ENCODE measurements at regions not wholly inside any gene's neighbourhood (a gene's known extent, or its start where the extent isn't known, plus 50 kb on each side); places are given as distances from the start of the nearest gene placed in this dataset.

GRCh38 chr4:145346081-145346480, 135.6 kb upstream of the SMAD1 start:
- no peak for DNase-seq

DNA sequence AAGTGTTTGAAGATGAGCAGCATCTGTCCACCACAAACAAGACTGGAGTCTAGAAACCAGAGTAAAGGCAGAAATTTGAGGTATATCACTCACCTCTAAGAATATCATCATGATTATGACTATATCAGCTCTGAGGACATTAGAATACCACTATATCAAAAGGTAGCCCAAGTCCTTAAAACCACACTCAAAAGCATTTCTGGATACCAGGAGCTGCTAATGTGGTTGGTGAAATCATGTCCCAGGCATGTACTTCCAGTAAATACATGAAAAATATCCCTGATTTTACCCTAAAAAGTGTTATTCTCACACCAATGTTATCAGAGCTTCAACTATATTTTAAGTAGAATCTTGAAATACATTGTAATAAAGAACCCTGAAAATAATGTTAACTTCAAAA, 136.3 kb upstream of the SMAD1 start:
- no peak for DNase-seq

DNA sequence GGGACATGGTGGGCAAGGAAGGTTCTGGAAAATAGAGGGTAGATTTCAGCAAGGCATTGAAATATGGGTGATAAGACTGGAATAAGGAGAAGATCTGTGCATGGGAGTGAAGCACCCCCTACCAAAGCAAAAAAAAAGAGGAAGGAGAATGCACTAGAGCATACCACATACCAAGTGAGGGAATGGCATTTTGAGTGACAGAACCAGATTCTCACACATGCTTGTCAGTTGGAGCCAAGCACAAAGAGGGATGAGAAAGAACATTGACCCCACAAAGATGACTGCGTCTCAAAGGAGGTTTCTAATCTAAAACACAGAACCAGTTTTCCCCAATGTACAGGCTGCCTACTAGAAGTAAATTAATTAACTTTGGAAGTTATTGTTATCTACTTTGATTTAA, 140.3 kb upstream of the SMAD1 start:
- no peak for DNase-seq

- DNase-seq: no peak
Measured at GRCh38 chr4:145340071-145340675, 141.5 kb upstream of the SMAD1 start.

GRCh38 chr4:145339075-145339725, 142.5 kb upstream of the SMAD1 start:
- no peak for DNase-seq

DNA sequence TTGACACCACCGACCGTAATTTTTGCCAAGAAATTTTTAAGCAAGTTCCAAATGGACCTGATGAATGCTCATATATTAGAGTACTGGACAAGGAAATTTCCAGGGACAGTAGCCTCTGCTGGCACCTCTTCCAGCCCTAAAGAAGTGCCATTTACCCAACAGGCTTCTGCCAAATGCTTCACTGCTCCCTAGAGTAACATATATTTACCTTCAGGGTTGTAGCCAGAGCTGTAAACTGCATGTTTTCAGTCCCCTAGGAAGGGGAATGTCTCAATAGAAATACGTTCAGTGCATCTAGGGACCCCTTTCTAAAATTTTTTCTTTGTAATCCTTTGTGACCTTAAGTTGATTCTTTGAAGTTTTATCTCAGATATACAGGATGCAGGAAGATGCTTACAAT, 143.1 kb upstream of the SMAD1 start:
- DNase-seq: no peak

DNA sequence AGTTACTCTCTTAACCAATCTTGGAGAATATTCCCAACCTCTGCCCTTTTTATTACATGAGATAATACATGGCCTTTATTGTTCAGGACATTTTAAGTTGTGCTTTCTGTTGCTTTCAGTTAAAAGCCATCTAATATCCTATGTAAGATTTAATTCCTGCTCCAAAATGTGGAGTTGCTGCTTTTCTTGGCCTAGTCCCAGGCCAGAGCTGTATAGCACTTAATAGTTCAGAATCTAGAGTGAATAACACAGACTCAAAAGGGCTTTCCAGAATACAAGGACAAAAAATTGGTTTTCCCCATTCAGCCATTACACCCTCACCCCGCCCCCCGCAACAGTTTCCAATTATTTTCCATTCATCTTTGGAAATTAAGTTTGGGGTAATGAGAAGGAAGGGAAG, 144.3 kb upstream of the SMAD1 start:
- DNase-seq: no peak

DNA sequence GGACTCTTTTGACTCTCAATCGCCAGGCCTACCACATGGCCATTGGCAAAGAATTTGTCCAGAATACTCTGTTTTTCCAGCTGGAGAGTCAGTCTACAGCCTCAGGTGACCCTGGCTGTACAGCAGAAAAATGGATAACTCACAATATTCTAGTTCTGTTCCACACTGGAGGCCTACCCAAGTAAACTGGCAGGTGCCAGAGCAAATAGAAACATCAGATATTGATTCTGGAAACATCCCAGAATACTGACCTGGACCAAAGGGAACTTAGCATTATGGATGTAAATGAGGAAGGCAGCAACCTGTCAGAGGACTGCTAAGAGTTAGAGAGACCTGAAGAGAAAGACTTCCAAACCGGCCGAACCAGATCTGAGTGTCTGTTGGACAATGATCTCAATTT, 147.9 kb upstream of the SMAD1 start:
- DNase-seq: no peak

DNA sequence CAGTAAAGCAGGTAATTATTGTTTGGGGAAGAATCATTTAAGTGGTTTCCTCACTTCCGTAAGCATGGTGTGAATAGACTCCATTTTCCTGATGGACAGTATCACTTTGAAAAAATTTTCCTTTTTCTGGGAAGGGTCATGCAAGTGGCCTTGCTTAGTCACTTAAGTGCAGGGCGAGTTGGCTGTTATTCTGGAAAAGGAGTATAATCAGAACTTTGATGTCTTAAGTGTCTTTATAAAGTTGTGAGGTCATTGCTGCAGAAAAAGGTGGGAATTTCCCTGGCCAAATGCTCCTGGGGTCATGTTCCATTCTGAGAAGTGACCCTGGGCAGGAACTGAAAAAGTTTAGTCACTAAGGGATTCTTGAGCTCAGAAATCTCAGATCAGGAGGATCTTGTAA, 146.1 kb upstream of the OTUD4 start:
- DNase-seq: no peak

DNA sequence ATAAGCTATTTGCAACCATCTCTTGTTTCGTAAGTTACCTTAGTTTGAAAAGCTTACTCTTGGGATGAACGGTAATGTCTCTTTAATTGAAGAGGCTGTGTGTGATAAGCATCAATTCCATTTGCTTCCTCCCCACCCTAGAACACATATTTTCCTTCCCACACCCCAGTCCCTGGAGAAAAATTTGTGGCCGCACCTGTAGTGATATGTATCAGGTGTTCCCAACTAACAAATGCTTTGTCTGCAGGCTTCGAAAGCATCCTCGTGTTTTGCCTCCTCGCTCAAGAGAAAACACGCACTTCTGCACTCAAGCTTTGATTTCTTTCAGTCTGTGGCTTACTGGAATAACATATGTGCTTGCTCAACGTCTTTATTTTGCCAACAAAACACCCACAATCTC, 143.8 kb upstream of the OTUD4 start:
- no peak for DNase-seq

GRCh38 chr4:145320294-145320693, 139.9 kb upstream of the OTUD4 start:
- no peak for DNase-seq

- DNase-seq: no peak
Measured at GRCh38 chr4:145319751-145320150, 139.4 kb upstream of the OTUD4 start.

- no peak for DNase-seq
Measured at GRCh38 chr4:145316897-145317574, 136.6 kb upstream of the OTUD4 start.

- DNase-seq: no peak
Measured at GRCh38 chr4:145315811-145316225, 135.4 kb upstream of the OTUD4 start.

DNA sequence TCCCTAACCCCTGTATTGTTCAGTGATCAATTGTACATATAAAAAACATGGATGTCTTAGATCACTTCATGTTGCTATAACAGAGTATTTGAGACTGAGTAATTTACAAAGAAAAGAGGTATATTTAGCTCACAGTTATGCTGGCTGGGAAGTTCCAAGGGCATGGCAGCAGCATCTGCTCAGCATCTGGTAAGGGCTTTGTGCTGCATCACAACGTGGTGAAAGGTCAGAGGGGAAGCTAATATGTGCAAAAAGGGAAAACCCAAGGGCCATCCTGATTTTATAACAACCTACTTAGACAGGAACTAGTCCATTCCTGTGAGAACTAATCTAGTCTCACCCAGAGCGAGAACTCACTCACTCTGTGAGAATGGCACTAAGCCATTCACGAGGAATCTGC, 128.2 kb upstream of the OTUD4 start:
- DNase-seq: no peak

DNA sequence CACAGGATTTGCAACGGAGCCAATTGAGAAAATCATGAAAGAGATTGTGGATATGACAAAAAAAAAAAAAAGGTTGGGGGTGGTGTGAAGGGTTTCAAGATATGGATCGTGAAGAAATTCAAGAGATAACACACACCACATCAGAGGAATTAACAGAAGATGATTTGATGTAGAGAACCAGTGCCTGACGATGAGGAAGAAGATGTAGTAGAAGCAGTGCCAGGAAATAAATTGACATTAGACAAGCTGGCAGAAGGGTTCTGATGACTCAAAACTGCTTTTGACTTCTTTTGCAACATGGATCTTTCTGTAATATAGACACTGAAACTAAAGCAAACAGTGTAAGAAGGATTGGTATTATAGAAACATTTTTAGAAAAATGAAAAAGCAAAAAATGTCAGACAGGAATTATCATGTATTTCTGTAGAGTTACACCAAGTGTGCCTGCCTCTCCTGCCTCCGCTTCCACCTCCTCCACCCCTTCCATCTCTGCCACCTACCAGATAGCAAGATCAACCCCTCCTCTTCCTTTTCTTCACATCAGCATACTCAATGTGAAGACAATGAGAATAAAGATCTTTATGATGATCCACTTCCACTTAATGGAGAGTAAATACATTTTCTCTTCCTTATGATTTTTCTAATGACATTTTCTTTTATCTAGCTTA, 127.5 kb upstream of the OTUD4 start:
- no peak for DNase-seq

DNA sequence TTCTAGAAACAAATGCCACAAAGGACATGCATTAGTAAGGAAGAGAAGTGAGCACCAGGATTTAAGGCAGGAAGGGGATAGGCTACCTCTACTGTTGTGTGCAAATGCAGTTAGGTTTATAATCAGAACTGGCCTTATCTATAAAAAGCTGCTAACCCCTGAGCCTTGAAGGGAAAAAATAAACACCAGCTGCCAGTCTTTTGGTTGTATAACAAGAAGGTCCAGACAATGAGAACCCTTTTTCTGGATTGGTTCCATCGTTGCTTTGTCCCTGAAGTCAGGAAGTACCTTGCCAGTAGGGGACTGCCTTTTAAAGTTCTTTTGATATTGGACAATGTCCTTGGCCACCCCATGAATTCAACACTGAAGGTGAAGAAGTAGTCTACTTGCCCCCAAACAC, 126.7 kb upstream of the OTUD4 start:
- no peak for DNase-seq

GRCh38 chr4:145302725-145303124, 122.3 kb upstream of the OTUD4 start:
- no peak for DNase-seq

DNA sequence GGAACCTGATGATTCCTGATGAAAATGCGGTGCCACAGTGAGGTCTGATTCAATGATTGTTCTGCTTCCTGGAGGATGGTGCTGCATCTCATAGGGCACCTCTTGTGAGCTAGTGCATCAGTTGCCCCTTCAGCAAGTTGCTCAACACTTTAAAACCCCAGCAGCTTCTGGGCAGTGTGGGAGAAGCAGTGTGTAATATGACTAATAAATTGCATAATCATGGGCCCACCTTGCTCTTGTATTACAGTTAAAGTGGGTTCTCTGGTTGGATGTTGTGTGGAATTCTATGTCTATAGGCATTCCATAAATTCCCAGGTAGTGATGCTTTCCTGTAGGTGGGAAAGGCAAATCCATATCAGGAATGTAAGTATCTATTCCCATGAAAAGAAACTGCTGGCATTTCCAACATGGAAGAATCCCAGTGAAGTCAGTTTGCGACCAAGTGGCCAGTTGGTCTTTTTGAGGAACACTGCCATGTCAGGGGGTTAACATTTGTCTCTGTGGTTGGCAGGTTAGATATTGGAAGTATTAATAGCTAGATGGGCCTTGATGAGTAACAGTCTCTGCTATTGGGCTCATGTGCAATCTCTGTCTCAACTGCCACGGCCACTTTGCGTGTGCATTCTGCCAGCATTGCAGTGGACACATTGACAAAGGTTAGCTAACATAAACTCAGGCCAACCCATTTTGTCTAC, 121.1 kb upstream of the OTUD4 start:
- DNase-seq: no peak

DNA sequence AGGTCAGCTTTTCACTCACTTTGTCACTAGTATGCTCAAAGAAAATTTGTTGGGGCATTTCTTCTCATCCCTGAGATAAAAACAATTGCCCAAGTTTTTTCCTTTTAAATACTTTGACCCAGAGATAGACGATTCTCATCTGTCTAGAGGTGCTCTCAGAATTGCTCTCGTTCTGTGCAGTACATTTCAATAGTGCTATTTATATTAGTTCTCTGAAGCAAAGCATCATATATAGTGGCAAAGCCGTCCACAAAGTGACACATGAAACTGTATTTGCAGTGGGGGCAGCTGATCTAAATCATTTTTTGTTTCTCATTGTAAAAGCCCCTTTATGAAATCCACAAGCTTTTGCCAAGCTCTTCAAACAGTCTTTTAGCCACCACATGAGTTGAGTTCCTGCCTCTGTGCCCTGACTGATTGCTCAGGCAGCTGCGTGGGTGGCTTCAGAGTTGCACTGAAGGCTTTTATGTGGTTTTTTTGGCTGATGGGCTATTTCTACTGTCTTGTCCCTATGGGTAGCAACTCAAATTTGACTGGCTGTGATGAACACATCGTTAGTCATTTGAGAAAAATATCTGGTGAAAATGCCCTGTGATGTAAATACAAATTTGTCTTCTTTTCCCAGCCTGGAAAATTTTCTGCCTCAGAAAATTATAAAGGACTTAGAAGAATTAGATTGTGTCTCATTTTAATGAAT, 119.1 kb upstream of the OTUD4 start:
- DNase-seq: peak; percentile 17 to 26

DNA sequence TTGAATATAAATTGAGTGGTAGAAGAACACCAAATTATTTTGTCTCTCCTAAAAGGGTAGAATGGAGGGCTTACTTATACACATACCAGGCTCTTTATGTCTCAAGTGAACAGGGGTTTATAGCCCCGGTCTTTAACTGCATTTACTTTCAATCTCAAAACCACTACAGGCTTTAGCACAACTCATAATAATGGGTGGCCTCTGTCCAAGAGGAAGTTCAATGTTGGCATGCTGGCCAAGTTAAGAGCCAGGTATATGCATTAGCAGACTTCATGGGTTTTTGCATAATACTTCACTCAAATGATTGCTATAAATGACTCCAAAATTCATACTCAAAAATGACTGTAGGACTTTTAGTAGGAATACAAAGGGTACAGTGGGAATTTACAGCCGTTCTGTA, 118.5 kb upstream of the OTUD4 start:
- no peak for DNase-seq

GRCh38 chr4:145297556-145297955, 117.2 kb upstream of the OTUD4 start:
- DNase-seq: no peak

DNA sequence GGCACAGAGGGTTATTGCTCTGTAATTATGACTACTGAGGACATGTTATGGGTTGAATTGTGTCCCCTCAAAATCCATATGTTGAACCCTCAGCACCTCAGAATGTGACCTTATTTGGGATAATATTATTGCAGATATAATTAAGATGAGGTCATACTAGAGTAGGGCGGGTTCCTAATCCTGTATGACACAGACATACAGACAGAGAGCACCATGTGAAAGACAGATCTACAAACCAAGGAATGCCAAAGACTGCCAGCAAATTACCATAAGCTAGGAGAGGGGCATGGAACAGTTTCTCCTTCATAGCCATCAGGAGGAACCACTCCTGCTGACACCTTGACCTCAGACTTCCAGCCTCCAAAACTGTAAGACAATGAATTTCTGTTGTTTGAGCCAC, 115.2 kb upstream of the OTUD4 start:
- DNase-seq: no peak
